Sigmoid colon (tissue), 4 donors: ENCODE measurements at regions not wholly inside any gene's neighbourhood (a gene's known extent, or its start where the extent isn't known, plus 50 kb on each side); places are given as distances from the start of the nearest gene placed in this dataset.

ENCODE experiments used
- POLR2A ChIP-seq, 2 donors: fragments of 450-650 bp; IDR thresholded peaks; one replicate each; pipeline ENCODE4 v1.6.1; 2016; ENCODE audit warnings: antibody characterized with exemption in 2 of 2, mild to moderate bottlenecking in 2 of 2, moderate library complexity in 2 of 2
- POLR2AphosphoS5 ChIP-seq, 4 donors: sonication (generic); formaldehyde crosslinking; IDR thresholded peaks; one replicate each; pipeline ENCODE4 v1.6.1; 2017; ENCODE audit warnings: antibody characterized with exemption in 4 of 4
- TF ChIP-seq, protein P1 (sequence below), 4 experiments: fragments of 450-650 bp in 3 of 4; fragments of 200-600 bp in 1 of 4; IDR thresholded peaks; one replicate each; pipeline ENCODE4 v1.5.1; 2016 to 2019; ENCODE audit warnings: antibody characterized with exemption in 4 of 4, mild to moderate bottlenecking in 3 of 4, moderate library complexity in 2 of 4

DNA sequence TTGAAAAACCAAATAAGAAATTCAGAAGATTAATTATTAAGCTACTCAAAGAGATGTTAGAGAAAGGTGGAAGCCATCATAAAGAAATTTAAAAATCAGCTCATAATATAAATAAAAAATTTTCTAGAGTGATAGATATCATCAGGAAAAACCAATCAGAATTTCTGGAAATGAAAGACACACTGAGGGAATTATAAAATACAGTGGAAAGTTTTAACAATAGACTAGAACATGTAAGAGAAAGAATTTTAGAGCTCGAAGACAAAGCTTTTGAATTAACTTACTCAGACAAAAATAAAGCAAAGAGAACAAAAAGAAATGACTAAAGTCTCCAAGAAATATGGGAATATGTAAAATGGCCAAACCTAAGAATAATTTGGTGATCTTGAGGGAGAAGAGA lies 1926.9 kb upstream of the RAG2 start:
- TF ChIP-seq, protein P1, sequence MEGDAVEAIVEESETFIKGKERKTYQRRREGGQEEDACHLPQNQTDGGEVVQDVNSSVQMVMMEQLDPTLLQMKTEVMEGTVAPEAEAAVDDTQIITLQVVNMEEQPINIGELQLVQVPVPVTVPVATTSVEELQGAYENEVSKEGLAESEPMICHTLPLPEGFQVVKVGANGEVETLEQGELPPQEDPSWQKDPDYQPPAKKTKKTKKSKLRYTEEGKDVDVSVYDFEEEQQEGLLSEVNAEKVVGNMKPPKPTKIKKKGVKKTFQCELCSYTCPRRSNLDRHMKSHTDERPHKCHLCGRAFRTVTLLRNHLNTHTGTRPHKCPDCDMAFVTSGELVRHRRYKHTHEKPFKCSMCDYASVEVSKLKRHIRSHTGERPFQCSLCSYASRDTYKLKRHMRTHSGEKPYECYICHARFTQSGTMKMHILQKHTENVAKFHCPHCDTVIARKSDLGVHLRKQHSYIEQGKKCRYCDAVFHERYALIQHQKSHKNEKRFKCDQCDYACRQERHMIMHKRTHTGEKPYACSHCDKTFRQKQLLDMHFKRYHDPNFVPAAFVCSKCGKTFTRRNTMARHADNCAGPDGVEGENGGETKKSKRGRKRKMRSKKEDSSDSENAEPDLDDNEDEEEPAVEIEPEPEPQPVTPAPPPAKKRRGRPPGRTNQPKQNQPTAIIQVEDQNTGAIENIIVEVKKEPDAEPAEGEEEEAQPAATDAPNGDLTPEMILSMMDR (IDR thresholded peaks at IDR 0.05) = no peak
- TF ChIP-seq POLR2A (IDR thresholded peaks at IDR 0.05) (no peak), POLR2AphosphoS5 (IDR thresholded peaks at IDR 0.05) (no peak)
